Adrenal gland (tissue), 9 donors: ENCODE measurements at regions not wholly inside any gene's neighbourhood (a gene's known extent, or its start where the extent isn't known, plus 50 kb on each side); places are given as distances from the start of the nearest gene placed in this dataset.

Source experiments
- DNase-seq, 7 donors: peaks; one replicate each; pipeline ENCODE4 v3.0.0-alpha.2; 2019 to 2020
- H3K27ac ChIP-seq, 5 donors: fragments of 200-600 bp; sonication (generic) in 4 of 5; 1 replicate in 3 of 5; 2 replicates in 2 of 5; pipeline versions ENCODE4 v1.5.1 to v1.8.0; 2016 to 2020; ENCODE audit warnings: mild to moderate bottlenecking in 1 of 5
- H3K27me3 ChIP-seq: fragments of 200-600 bp; 2 replicates; pipeline ENCODE4 v1.8.0; 2021
- H3K36me3 ChIP-seq, 2 donors: fragments of 200-600 bp; replicated peaks in 1 of 2; 1 replicate in 1 of 2; 2 replicates in 1 of 2; pipeline versions ENCODE4 v1.5.1 to v1.8.0; 2018 to 2022
- H3K4me1 ChIP-seq, 2 donors: fragments of 200-600 bp; replicated peaks in 1 of 2; 1 replicate in 1 of 2; 2 replicates in 1 of 2; pipeline versions ENCODE4 v1.5.1 to v1.8.0; 2018 to 2021
- H3K4me3 ChIP-seq, 4 donors: fragments of 200-600 bp; sonication (generic) in 3 of 4; one replicate each; pipeline ENCODE4 v1.5.1; 2016 to 2018
- H3K9me3 ChIP-seq, 3 donors: fragments of 200-600 bp; sonication (generic) in 1 of 3; replicated peaks in 1 of 3; 1 replicate in 2 of 3; 2 replicates in 1 of 3; pipeline versions ENCODE4 v1.5.1 to v1.8.0; 2016 to 2021
- CTCF ChIP-seq, 6 experiments: fragments of 450-650 bp in 4 of 6; fragments of 200-600 bp in 2 of 6; sonication (generic) in 1 of 6; IDR thresholded peaks; 1 replicate in 5 of 6; 2 replicates in 1 of 6; pipeline versions ENCODE4 v1.5.1 to v1.8.0; 2016 to 2021; ENCODE audit warnings: antibody characterized with exemption in 6 of 6, mild to moderate bottlenecking in 2 of 6, moderate library complexity in 1 of 6
- POLR2A ChIP-seq, 2 donors: fragments of 450-650 bp; IDR thresholded peaks; one replicate each; pipeline ENCODE4 v1.6.1; 2017; ENCODE audit warnings: antibody characterized with exemption in 2 of 2, mild to moderate bottlenecking in 2 of 2, moderate library complexity in 1 of 2
- WGBS, 4 donors: extraction: QIAGEN DNeasy Blood & Tissue Kit in 2 of 4; methylation state at CpG; one replicate each; pipeline versions ENCODE4 v1.1.5 to v1.1.7; 2013 to 2017; 5-methylcytosine and 5-hydroxymethylcytosine counted together
- intact Hi-C, 2 donors: fragments of 100-400 bp; cut with DNase I; formaldehyde crosslinking; loops; one replicate each; pipeline versions ENCODE4 v1.14.1 to v1.15.0; 2022 to 2023
- donor health status: healthy with polysubstance abuse.
- donor health status: Bipolar disorder and iron deficiency.
- donor health status: DM: yes; HTN: yes; CAD: no.
- donor health status: DM: no; HTN: no; CAD: no.
- donor health status: DM: no; HTN: no; CAD: no.

- DNase-seq = no peak
- H3K27me3 ChIP-seq = no peaks in the 10 kb centered on the region
- 56 to 89% (median 87%) methylated on average over 2 of the region's 2 CpGs for WGBS, 4 donors
- H3K4me3 ChIP-seq = no peak overlapping the region
- H3K27ac ChIP-seq = no peak overlapping the region
- TF ChIP-seq CTCF (IDR thresholded peaks at IDR 0.05) (no peak), POLR2A (IDR thresholded peaks at IDR 0.05) (no peak)
- intact Hi-C loops = no loop called here
- no peaks in the 10 kb centered on the region for H3K9me3 ChIP-seq
- H3K36me3 ChIP-seq = no peaks in the 10 kb centered on the region
- no peaks in the 10 kb centered on the region for H3K4me1 ChIP-seq
Observed at GRCh38 chr2:14051401-14051800, 581.1 kb upstream of the LRATD1 start.

GRCh38 chr2:14053105-14053504, 579.4 kb upstream of the LRATD1 start:
- Histone ChIP-seq H3K4me3 (no peak overlapping the region), H3K9me3 (no peaks in the 10 kb centered on the region), H3K4me1 (no peaks in the 10 kb centered on the region), H3K36me3 (no peaks in the 10 kb centered on the region), H3K27me3 (no peaks in the 10 kb centered on the region), H3K27ac (no peak overlapping the region)
- DNase-seq = no peak
- TF ChIP-seq CTCF (IDR thresholded peaks at IDR 0.05) = no peak
- TF ChIP-seq POLR2A (IDR thresholded peaks at IDR 0.05) = no peak
- WGBS, 4 donors = 87 to 94% (median 92%) methylated on average over 4 of the region's 4 CpGs
- intact Hi-C loops = no loop called here

GRCh38 chr2:14064346-14064745, 568.2 kb upstream of the LRATD1 start:
- TF ChIP-seq POLR2A (IDR thresholded peaks at IDR 0.05) = no peak
- TF ChIP-seq CTCF (IDR thresholded peaks at IDR 0.05) = no peak

GRCh38 chr2:14072338-14072737, 560.2 kb upstream of the LRATD1 start:
- no peak overlapping the region for H3K27ac ChIP-seq
- no peaks in the 10 kb centered on the region for H3K27me3 ChIP-seq
- DNase-seq = no peak
- no peak overlapping the region for H3K4me3 ChIP-seq
- TF ChIP-seq POLR2A (IDR thresholded peaks at IDR 0.05) (no peak), CTCF (IDR thresholded peaks at IDR 0.05) (no peak)
- H3K9me3 ChIP-seq = no peaks in the 10 kb centered on the region
- intact Hi-C loops = no loop called here
- no peaks in the 10 kb centered on the region for H3K4me1 ChIP-seq
- 0 to 68% (median 54%) methylated on average over 1 of the region's 1 CpG for WGBS, 4 donors
- no peaks in the 10 kb centered on the region for H3K36me3 ChIP-seq

More at GRCh38 chr2:14064346-14064745, 568.2 kb upstream of the LRATD1 start:
- intact Hi-C loops = no loop called here
- no peaks in the 10 kb centered on the region for H3K9me3 ChIP-seq
- no peak overlapping the region for H3K27ac ChIP-seq
- H3K27me3 ChIP-seq = no peaks in the 10 kb centered on the region
- DNase-seq = no peak
- no peak overlapping the region for H3K4me3 ChIP-seq
- WGBS, 4 donors = 77 to 87% (median 83%) methylated on average over 2 of the region's 2 CpGs
- H3K4me1 ChIP-seq = no peaks in the 10 kb centered on the region
- H3K36me3 ChIP-seq = no peaks in the 10 kb centered on the region
